Neuron (in vitro differentiated cells): ENCODE measurements at regions not wholly inside any gene's neighbourhood (a gene's known extent, or its start where the extent isn't known, plus 50 kb on each side); places are given as distances from the start of the nearest gene placed in this dataset.

ENCODE experiments used
- H2AFZ ChIP-seq: one replicate; pipeline ENCODE4 v1.6.1; 2013; ENCODE audit warnings: low read depth, mild to moderate bottlenecking, inconsistent platforms, low read length, moderate library complexity
- H3K27me3 ChIP-seq: one replicate; pipeline ENCODE4 v1.6.1; 2013; ENCODE audit warnings: low read length; ENCODE audit not compliant: insufficient read depth
- H3K36me3 ChIP-seq: one replicate; pipeline ENCODE4 v1.6.1; 2013; ENCODE audit warnings: low read length; ENCODE audit not compliant: insufficient read depth
- H3K4me1 ChIP-seq: one replicate; pipeline ENCODE4 v1.6.1; 2013; ENCODE audit warnings: low read length; ENCODE audit not compliant: insufficient read depth
- H3K4me3 ChIP-seq: 2 replicates; pipeline ENCODE4 v1.5.1; 2013; ENCODE audit warnings: mild to moderate bottlenecking, low read length, moderate library complexity
- H3K9me3 ChIP-seq: one replicate; pipeline ENCODE4 v1.6.1; 2013; ENCODE audit warnings: low read length

GRCh38 chr5:124220418-124220817 is 526.0 kb downstream of the ZNF608 start:
- no peak overlapping the region for H3K4me3 ChIP-seq
- peaks cover 3% of the 10 kb centered on the region for H3K4me1 ChIP-seq
- peaks cover 1% of the 10 kb centered on the region for H3K9me3 ChIP-seq
- H3K36me3 ChIP-seq, result no peaks in the 10 kb centered on the region
- H2AFZ ChIP-seq, result no peak overlapping the region
- H3K27me3 ChIP-seq, result no peaks in the 10 kb centered on the region

- no peak overlapping the region for H3K4me3 ChIP-seq
- peaks cover 3% of the 10 kb centered on the region for H3K9me3 ChIP-seq
- H3K4me1 ChIP-seq, result no peaks in the 10 kb centered on the region
- H2AFZ ChIP-seq, result no peak overlapping the region
- H3K36me3 ChIP-seq, result no peaks in the 10 kb centered on the region
- no peaks in the 10 kb centered on the region for H3K27me3 ChIP-seq
Observed at GRCh38 chr5:124212934-124213333, 533.5 kb downstream of the ZNF608 start.

GRCh38 chr5:124210111-124210910 is 536.1 kb downstream of the ZNF608 start:
- peaks cover 3% of the 10 kb centered on the region for H3K9me3 ChIP-seq

GRCh38 chr5:124207118-124207517 is 539.3 kb downstream of the ZNF608 start:
- Histone ChIP-seq H3K9me3 (peaks cover 9% of the 10 kb centered on the region), H2AFZ (no peak overlapping the region), H3K4me3 (no peak overlapping the region), H3K36me3 (no peaks in the 10 kb centered on the region), H3K4me1 (no peaks in the 10 kb centered on the region), H3K27me3 (no peaks in the 10 kb centered on the region)

More at GRCh38 chr5:124210111-124210910, 536.1 kb downstream of the ZNF608 start:
- Histone ChIP-seq H2AFZ (no peak overlapping the region), H3K4me1 (no peaks in the 10 kb centered on the region), H3K27me3 (no peaks in the 10 kb centered on the region), H3K4me3 (no peak overlapping the region), H3K36me3 (no peaks in the 10 kb centered on the region)

- no peaks in the 10 kb centered on the region for H3K36me3 ChIP-seq
- no peak overlapping the region for H3K4me3 ChIP-seq
- no peaks in the 10 kb centered on the region for H3K27me3 ChIP-seq
- H2AFZ ChIP-seq, result no peak overlapping the region
- peaks cover 12% of the 10 kb centered on the region for H3K9me3 ChIP-seq
- no peaks in the 10 kb centered on the region for H3K4me1 ChIP-seq
Observed at GRCh38 chr5:124206540-124206939, 539.9 kb downstream of the ZNF608 start.

GRCh38 chr5:124203303-124203702 is 543.1 kb downstream of the ZNF608 start:
- Histone ChIP-seq H3K36me3 (no peaks in the 10 kb centered on the region), H3K4me3 (no peak overlapping the region), H3K27me3 (no peaks in the 10 kb centered on the region), H2AFZ (no peak overlapping the region), H3K4me1 (peaks cover 13% of the 10 kb centered on the region), H3K9me3 (peaks cover 12% of the 10 kb centered on the region)

- Histone ChIP-seq H3K36me3 (no peaks in the 10 kb centered on the region), H3K4me3 (no peak overlapping the region), H3K9me3 (peaks cover 12% of the 10 kb centered on the region), H2AFZ (no peak overlapping the region), H3K4me1 (peaks cover 39% of the 10 kb centered on the region), H3K27me3 (no peaks in the 10 kb centered on the region)
Observed at GRCh38 chr5:124200381-124200780, 546.1 kb downstream of the ZNF608 start.

GRCh38 chr5:124199893-124200292 is 546.5 kb downstream of the ZNF608 start:
- Histone ChIP-seq H3K4me3 (no peak overlapping the region), H3K27me3 (no peaks in the 10 kb centered on the region), H3K36me3 (no peaks in the 10 kb centered on the region), H3K4me1 (peaks cover 44% of the 10 kb centered on the region), H3K9me3 (peaks cover 12% of the 10 kb centered on the region), H2AFZ (no peak overlapping the region)

GRCh38 chr5:124195411-124195810 is 551.0 kb downstream of the ZNF608 start:
- H3K27me3 ChIP-seq, result no peaks in the 10 kb centered on the region
- no peak overlapping the region for H2AFZ ChIP-seq
- no peaks in the 10 kb centered on the region for H3K36me3 ChIP-seq
- H3K9me3 ChIP-seq, result no peaks in the 10 kb centered on the region
- H3K4me3 ChIP-seq, result no peak overlapping the region
- H3K4me1 ChIP-seq, result peaks cover 61% of the 10 kb centered on the region

- peaks cover 55% of the 10 kb centered on the region for H3K4me1 ChIP-seq
- H3K4me3 ChIP-seq, result no peak overlapping the region
- H3K27me3 ChIP-seq, result no peaks in the 10 kb centered on the region
- H3K9me3 ChIP-seq, result no peaks in the 10 kb centered on the region
- no peaks in the 10 kb centered on the region for H3K36me3 ChIP-seq
- H2AFZ ChIP-seq, result no peak overlapping the region
Observed at GRCh38 chr5:124194282-124194681, 552.2 kb downstream of the ZNF608 start.

GRCh38 chr5:124193371-124193789 is 553.1 kb downstream of the ZNF608 start:
- Histone ChIP-seq H3K4me3 (no peak overlapping the region), H3K9me3 (no peaks in the 10 kb centered on the region), H3K4me1 (peaks cover 54% of the 10 kb centered on the region), H3K27me3 (no peaks in the 10 kb centered on the region), H2AFZ (no peak overlapping the region), H3K36me3 (no peaks in the 10 kb centered on the region)

- peaks cover 48% of the 10 kb centered on the region for H3K4me1 ChIP-seq
- H3K9me3 ChIP-seq, result no peaks in the 10 kb centered on the region
- no peak overlapping the region for H3K4me3 ChIP-seq
- H3K27me3 ChIP-seq, result no peaks in the 10 kb centered on the region
- no peaks in the 10 kb centered on the region for H3K36me3 ChIP-seq
- H2AFZ ChIP-seq, result no peak overlapping the region
Observed at GRCh38 chr5:124192716-124193115, 553.7 kb downstream of the ZNF608 start.

- H3K36me3 ChIP-seq, result no peaks in the 10 kb centered on the region
- H3K4me1 ChIP-seq, result no peaks in the 10 kb centered on the region
- no peaks in the 10 kb centered on the region for H3K27me3 ChIP-seq
- H2AFZ ChIP-seq, result no peak overlapping the region
- no peak overlapping the region for H3K4me3 ChIP-seq
- H3K9me3 ChIP-seq, result no peaks in the 10 kb centered on the region
Observed at GRCh38 chr5:124185716-124186115, 560.7 kb downstream of the ZNF608 start.

GRCh38 chr5:124182133-124182532 is 564.3 kb downstream of the ZNF608 start:
- no peaks in the 10 kb centered on the region for H3K27me3 ChIP-seq
- no peaks in the 10 kb centered on the region for H3K4me1 ChIP-seq
- no peak overlapping the region for H3K4me3 ChIP-seq
- H2AFZ ChIP-seq, result no peak overlapping the region
- no peaks in the 10 kb centered on the region for H3K9me3 ChIP-seq
- H3K36me3 ChIP-seq, result no peaks in the 10 kb centered on the region
